T1000 (cell line): ENCODE measurements at regions not wholly inside any gene's neighbourhood (a gene's known extent, or its start where the extent isn't known, plus 50 kb on each side); places are given as distances from the start of the nearest gene placed in this dataset.

Experiments used
- DNase-seq: peaks from one replicate; lab custom pipeline; 2025; ENCODE audit warnings: mixed read lengths; lab: John Stamatoyannopoulos, UW

GRCh38 chr3:61311044-61311443 is 59.8 kb upstream of the FHIT start:
- DNase-seq, result no peak

- no peak for DNase-seq
These were observed 64.6 kb upstream of the FHIT start for GRCh38 chr3:61315871-61316270.

DNA sequence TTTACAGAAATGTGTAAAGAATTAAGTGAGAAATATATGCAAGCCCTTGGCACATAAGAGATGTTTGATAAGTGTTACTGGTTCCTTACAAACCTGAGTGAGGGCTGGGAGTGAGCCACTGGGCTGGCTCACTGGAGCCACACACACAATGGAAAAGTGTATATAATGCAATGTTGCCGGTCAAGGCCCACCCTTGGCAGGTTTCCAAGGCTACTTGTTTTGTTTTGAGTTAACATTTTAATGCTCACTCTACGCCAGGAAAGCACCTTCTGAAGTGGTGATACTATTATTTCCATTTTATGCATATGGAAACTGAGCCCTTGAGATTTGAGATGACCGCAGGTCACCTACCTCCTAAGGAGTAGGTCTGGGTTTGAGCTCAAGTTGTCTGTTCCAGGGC is 71.8 kb upstream of the FHIT start:
- no peak for DNase-seq

DNA sequence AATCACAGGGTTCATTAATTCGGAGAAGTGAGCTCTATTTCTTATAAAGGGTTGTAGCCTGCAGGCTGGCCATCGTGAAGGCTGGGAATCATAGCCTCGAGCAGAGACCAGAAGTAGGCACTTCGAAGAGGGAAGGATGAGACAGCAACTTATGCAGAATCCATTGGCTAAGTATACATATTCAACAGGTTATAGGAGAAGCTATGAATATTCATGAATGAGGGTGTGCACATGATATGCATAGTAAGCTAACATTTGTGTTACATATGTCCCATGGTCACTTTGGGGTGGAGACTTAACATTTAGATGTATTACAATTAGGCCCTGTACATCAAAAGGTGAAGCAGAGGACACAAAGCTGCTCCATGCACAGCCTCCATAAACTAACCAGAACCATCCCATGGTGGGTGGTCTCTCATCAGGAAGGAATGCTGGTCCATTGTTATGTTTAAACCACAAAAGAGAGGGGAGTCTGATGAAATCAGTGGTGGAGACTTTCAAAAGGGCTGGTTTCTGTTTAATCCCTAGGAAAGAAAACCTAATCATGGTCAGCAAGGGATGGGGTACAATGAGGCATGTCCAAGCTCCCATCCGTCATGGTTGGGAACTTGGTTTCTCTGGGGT is 80.8 kb upstream of the FHIT start:
- DNase-seq, result no peak

DNA sequence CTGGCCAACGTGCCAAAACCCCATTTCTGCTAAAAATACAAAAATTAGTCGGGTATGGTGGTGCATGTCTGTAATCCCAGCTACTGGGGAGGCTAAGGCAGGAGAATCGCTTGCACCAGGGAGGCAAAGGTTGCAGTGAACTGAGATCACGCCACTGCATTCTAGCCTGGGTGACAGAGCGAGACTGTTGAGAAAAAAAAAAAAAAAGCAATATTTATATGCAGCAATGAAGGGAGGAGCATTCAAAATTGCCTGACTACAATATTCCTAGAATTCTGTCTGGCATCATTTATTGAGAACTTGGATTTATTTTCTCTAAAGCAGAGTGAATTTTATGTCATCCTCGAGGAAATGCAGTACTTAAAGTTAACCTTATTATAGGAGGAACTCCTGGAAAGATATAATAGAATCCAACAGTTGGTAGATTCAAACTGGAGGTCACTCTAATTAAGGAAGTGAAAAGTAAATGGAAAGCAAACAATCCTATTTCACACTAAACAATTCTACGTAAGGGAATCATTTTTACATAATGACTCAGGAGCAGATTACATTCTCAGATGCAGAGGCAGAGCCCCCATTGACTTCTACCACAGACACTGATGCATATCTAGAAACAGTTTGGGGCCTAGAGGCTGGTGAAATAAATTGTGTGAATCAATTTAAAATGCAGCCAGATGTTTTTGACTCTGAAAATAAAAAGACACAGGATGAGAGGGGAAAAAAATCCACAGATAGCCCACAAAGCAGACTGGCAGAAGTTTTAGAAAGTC is 82.1 kb upstream of the FHIT start:
- no peak for DNase-seq

- DNase-seq, result no peak
These were observed 83.5 kb upstream of the FHIT start for GRCh38 chr3:61334783-61335182.

DNA sequence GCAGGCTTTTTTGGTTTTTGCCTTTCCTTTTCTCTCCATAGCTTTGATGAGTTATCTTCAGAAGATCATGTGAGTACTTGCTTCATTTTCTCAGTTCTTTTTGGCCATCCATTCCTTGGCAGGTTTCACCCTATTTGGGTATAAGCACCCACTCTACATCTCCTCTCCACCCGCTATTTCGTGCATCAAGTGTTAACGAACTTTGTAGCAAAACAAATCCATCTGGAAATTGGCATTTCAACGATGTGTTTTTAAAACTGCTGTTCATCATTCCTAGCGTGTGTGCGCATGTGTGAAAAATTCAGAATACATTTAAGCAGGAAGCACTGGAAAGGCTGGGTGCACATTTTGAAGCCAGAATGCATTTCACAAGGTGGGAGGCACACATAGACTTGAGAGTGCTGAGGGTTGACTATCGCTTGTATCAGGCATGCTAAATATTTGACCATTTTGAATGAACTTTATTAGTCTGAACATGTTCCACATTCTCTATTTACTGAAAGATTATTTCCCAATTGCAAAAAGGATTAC is 89.7 kb upstream of the FHIT start:
- DNase-seq, result no peak

- no peak for DNase-seq
These were observed 92.3 kb upstream of the FHIT start for GRCh38 chr3:61343543-61343942.

DNA sequence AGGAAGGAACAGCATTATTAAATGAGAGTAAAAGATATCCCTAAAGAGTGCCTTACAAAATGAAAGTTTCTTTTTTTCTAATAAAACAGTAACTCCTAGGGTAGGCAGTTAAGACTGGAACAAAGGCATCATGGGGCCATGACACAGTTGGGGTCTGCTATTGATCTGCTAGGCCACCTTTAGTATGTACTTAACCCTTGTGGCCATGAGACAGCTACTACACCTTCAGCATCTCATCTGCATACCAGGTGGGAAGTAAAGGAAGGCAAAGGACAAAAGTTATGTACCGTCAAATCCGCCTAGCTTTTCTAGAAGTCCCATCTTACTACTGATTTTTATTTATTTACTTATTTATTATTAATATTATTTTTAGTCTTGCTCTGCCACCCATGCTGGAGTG is 93.8 kb upstream of the FHIT start:
- DNase-seq, result no peak

GRCh38 chr3:61347981-61348380 is 96.7 kb upstream of the FHIT start:
- DNase-seq, result no peak

DNA sequence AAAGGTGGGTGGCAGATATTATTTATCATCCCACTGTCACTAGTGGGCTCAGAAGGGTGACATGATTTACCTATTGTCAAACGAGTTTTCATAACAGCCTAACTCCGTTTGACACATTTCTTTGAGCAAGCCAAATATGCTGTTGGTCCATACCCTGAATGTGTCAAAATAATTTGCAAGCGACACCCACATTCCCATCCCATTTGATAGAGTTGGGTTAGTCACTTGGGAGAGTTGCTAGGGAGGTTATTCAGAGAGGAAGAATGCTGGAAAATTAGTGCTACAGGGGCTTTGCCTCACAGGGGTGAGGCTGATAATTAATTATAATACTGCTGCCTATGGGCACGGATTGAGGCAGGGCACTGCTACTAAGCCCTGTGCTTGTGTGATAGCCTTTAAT is 98.5 kb upstream of the FHIT start:
- no peak for DNase-seq

DNA sequence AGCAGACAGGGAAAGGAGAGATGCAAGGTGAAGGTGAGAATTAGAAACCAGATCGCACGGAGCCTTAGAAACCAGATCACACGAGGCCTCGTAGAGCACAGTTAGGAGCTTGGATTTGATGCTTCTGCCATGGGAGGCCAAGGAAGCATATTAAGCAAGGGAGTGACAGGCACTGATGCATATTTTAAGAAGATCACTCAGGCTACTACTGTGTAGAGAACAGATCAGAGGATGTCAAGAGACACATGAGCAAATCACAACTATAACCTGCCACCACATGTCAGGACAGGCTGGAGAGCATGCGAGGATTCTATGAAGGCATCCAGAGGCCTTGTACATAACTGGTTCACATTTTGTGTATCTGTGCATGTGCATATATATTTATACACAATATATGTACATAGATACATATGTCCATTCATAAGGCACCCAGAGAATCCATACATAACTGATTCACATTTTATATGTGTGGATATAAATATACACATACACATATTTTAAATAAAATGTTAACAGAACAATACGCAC is 99.6 kb upstream of the FHIT start:
- DNase-seq, result no peak

GRCh38 chr3:61352306-61352705 is 101.1 kb upstream of the FHIT start:
- DNase-seq, result no peak

DNA sequence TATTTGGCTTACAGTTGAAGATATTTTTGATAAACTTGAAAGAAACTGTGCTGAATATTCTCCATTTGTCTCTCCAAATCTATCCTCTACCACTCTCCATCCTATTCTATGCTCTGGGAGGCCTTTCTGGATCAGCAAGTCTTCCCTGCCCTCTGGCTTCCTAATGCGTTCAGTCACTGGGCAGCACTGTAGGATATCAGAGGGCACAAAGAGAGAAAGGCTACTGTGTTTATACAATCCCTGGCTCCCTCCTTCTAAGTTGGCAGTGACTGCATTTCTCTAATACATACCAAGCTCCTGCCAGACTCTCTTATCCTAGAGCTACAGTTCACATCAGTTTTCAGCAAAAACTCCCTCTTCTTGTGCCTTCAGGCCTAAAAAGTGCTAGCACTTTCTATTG is 102.1 kb upstream of the FHIT start:
- DNase-seq, result no peak

GRCh38 chr3:61354604-61355003 is 103.4 kb upstream of the FHIT start:
- no peak for DNase-seq

DNA sequence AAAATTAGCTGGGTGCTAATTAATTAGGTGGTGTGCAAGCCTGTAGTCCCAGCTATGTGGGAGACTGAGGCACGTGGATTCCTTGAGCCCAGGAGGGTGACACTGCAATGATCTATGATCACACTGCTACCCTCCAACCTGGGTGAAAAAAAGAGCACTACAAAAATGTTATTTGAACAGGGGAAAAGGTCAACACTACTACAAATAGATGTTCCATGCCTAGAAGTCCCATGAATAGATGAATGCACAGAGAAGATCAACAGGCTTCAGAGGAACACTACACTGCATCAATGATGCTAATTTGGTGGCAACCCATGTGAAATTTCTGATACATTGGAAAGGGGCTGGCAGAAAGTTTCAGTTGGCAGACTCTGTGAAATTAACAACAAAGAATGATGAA is 105.4 kb upstream of the FHIT start:
- no peak for DNase-seq

- no peak for DNase-seq
These were observed 106.7 kb upstream of the FHIT start for GRCh38 chr3:61357902-61358301.

DNA sequence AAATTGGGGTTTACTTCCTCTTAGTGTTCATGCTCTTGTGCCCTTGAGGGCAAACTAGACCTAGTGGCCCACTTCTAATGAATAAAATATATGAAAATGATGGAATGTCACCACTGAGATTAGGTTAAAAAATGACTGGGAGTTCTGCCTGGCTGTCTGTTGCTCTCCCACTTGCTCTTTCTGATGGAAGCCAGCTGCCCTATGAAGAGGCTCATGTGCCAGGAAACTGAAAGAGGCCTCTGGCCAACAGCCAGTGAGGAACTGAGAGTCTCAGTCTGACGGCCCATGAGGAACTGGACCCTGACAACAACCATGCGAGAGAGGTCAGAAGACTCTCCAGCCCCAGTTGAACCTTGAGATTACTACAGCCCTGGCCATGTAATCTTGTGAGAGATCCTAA is 107.1 kb upstream of the FHIT start:
- no peak for DNase-seq

DNA sequence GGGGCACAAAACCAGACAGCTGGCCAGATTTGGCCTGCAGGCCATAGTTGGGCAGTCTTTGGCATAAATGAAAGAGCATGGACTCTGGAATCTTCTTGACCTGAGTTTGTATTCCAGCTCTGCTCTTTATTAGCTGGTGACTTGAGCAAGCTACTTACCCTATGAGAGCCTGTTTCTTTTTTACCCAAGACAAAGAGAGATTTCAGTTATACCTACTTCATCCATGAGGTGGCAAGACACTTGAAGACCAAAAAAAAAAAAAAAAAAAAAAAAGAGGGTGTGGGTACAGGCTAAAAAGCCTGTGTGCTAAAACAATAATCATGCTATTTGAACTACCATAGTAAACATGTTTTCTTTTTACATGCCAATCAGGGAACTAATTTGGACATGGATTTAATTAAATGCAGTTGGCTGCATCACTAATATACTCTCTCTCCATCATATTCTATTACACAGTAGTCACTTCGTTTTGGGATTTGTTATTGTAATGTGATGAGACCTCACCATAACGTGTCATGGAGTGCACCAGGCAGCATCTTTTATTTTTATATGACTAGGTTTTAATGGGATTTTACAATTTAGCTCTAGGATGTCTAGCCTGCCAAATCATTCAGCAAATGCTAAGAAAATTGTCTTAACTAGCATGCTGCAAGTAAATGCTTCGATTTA is 109.2 kb upstream of the FHIT start:
- DNase-seq, result no peak

DNA sequence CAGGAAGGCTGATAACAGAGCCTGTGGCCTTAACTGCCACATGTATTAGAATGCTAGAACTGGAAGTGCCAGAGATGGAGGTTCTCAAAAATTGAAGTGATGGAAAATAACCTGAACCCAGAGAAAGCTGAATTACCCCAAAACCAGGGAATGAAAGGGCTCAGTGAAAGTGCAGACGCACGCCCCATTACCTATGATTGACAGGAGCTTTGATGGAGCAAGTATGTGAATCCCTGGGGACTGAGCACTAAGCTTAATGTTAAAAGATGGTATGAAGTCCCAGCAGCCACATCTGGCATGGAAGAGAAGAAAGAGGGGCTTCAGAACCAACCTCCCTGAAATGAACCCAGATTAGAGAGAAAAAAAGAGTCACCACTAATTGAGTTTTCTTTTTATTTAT is 118.4 kb upstream of the FHIT start:
- no peak for DNase-seq

DNA sequence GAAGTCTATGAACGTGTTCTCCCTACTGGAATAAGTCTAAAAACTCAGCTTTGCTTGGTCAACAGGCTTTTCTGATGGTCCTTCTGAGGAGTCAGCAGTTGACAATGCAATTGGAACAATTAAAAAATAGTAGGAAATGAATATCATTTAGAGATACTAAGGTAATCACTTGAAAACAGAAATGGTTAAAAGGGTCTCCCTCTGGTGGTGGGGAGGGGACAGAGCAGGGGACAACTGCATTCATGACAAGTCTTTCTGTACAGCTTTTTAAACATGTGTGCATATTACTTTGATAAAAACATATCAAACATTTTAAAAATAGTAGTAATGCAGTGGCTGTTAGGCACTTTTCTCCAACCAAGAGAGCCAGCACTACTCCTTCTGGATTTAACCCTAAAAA is 119.9 kb upstream of the FHIT start:
- no peak for DNase-seq

- no peak for DNase-seq
These were observed 121.5 kb upstream of the FHIT start for GRCh38 chr3:61372723-61373122.

DNA sequence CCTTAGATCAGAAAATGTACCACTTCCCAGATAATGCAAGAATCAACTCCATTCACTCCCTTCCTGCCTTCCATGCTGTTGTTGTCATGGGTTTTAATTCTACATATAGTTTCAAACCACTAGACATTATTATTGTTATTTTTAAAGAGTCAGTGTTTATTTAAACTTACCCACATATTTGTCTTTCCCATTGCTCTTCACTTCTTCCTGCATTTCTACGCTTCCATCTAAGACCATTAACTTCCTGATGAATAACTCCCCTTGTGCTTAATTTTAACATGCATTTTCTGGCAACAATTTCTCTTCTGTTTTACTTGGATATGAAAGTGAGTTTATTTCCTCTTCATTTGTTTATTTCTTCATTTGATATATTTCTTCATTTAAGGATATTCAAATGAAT is 127.1 kb upstream of the FHIT start:
- no peak for DNase-seq
